Retinal pigment epithelial cell (primary cell): ENCODE measurements at regions not wholly inside any gene's neighbourhood (a gene's known extent, or its start where the extent isn't known, plus 50 kb on each side); places are given as distances from the start of the nearest gene placed in this dataset.

Experiments
- DNase-seq: peaks from one replicate; pipeline ENCODE4 v3.0.0-alpha.2; 2010; ENCODE audit warnings: low read depth
- H3K4me3 ChIP-seq: 2 replicates; pipeline ENCODE4 v1.5.1; 2011; ENCODE audit warnings: mild to moderate bottlenecking, low read length, control low read depth, moderate library complexity
- TF ChIP-seq, protein P1 (sequence below): conservative IDR thresholded peaks from 2 replicates; pipeline ENCODE4 v1.5.1; 2011; ENCODE audit warnings: low read depth, low read length, control low read depth, inconsistent platforms

DNA sequence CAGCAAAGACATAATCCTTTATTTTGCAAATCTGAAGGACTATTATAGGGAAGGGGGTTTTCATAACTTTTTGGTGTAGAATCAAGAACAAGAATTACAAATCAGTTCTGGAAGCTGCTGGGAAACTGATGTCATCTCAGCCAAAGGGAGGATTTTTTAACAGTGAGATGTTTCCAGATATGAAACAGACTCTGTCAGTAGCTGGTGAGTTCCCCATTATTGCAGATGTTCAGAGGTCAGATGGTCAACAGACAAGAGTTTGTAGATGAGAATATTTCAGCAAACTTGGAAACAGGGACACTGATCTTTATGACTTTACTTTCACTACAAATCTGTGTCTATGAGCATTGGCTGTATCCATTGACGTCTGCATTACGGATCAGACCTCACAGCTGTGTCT, 71.9 kb upstream of the LPP start:
- H3K4me3 ChIP-seq: no peak overlapping the region
- no peak for DNase-seq
- TF ChIP-seq, protein P1, sequence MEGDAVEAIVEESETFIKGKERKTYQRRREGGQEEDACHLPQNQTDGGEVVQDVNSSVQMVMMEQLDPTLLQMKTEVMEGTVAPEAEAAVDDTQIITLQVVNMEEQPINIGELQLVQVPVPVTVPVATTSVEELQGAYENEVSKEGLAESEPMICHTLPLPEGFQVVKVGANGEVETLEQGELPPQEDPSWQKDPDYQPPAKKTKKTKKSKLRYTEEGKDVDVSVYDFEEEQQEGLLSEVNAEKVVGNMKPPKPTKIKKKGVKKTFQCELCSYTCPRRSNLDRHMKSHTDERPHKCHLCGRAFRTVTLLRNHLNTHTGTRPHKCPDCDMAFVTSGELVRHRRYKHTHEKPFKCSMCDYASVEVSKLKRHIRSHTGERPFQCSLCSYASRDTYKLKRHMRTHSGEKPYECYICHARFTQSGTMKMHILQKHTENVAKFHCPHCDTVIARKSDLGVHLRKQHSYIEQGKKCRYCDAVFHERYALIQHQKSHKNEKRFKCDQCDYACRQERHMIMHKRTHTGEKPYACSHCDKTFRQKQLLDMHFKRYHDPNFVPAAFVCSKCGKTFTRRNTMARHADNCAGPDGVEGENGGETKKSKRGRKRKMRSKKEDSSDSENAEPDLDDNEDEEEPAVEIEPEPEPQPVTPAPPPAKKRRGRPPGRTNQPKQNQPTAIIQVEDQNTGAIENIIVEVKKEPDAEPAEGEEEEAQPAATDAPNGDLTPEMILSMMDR: no peak

DNA sequence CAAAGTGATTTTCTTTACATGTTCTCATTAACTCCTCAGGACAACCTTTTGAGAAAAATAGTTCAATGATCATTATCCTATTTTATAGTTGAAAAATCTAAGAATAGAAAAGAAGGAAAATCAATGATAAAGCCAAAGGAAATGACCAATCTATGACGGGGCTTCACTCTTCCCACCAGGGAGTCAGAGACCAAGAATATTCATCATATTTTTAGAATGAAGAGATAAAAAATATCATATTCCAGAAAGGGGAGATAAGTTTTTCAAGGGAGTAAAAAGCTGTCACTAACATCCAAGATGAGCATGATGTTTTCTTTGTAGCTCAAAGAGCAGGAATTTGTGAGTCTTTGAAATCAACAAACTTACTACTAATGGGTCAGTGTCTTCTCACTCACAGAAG, 71.5 kb upstream of the LPP start:
- TF ChIP-seq, protein P1: no peak
- H3K4me3 ChIP-seq: no peak overlapping the region
- DNase-seq: no peak

DNA sequence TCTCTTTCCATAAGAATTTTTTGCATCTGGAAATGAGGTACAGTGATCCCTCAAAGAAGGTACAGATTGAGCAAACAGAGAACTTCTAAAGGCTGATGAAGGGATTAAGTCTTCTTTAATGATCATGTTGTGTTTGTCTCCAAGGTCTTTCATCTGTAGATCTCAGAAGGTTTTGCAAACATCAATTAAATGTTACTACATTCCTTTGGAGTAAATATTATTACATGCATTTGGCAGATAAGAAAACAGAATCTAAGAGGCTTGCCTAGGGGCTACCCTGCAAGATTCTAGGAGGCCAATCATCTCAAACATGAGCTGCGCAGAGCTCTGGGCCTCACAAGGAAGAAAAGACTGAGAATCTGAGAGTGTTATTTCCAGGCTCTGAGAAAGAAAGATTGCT, 70.9 kb upstream of the LPP start:
- no peak for DNase-seq
- TF ChIP-seq, protein P1: no peak
- H3K4me3 ChIP-seq: no peak overlapping the region

DNA sequence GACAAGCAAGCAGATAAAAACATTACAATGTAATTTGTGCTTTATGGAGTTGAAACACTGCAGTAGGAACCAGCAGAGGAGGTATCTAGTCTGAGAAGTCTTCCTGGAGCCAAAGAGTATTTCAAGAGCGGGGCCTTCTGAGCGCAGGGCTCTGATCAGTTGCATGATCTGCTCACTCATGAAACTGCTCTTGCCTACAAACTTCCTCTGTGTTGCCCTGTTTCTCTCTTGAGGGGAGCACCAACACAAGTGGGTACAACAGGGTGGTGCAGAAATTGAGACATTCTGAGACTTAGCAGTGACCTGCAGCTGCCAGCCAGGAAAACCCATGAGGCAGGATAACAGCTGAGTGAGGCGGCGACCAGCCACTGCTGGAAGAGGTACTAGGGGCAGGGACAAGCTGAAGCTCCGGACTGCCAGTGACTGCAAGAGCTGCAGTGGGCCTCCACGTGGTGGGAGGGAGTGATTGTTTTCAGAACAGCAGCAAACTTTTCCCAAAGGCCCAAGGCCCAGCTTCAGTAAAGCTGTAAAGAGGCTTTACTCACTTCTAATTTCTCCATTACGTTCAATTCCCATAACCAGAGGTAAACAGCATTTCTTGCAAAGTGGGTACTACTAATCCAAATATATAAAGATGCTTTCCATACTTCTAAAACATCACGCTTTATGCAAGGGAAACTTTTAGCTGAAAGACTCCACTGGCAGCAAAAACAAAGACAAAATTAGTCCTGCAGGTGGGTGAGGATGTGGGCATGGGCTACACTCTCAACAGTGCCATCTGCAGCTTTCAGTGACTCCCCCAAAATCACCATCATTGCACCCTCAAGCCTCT, 69.0 kb upstream of the LPP start:
- TF ChIP-seq, protein P1: no peak
- H3K4me3 ChIP-seq: no peak overlapping the region
- no peak for DNase-seq

DNA sequence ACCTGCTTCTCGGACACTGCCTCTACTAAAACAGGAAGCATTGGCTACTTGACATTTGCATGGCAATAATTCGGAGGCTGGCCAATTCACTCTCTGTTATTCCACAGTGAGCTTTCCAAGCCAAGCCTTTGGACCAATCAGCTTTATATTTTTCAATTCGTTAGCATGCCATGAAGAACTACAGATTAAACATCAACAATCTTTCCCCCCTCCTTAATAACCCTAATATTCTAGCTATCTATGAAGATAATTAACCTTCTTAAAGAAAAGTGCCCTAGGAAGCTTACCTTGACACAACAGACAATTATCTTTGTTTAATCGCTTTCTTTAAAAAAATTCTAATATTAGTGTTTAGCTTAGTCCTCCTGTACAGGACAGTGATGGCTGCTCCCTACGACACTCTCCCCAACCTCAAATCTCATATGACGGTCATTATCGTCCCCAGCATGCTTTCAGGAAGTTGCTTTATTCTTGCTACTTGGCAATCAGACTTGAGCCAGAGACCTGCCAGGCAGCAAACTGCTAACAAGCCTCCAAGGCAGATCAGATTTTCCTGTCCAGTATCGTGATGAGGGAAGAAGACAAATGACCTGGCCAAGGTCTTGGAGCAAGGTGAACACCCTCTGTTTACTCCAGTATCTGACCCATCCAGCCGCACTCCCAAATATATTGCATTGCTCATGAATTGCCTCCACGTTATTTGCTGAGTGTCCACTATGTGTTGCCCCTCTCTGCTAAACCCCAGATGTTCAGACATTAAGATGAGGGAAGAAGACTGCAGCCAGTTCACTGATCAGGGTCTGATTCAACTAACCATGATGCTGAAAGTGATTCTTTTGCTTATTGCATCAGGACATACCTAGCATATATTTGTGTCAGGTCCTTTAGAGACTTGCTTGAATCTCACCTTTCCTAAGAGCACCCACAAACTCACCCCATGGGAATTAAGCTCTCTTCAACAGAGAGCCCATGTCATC, 68.1 kb upstream of the LPP start:
- no peak overlapping the region for H3K4me3 ChIP-seq
- no peak for DNase-seq
- TF ChIP-seq, protein P1: no peak

DNA sequence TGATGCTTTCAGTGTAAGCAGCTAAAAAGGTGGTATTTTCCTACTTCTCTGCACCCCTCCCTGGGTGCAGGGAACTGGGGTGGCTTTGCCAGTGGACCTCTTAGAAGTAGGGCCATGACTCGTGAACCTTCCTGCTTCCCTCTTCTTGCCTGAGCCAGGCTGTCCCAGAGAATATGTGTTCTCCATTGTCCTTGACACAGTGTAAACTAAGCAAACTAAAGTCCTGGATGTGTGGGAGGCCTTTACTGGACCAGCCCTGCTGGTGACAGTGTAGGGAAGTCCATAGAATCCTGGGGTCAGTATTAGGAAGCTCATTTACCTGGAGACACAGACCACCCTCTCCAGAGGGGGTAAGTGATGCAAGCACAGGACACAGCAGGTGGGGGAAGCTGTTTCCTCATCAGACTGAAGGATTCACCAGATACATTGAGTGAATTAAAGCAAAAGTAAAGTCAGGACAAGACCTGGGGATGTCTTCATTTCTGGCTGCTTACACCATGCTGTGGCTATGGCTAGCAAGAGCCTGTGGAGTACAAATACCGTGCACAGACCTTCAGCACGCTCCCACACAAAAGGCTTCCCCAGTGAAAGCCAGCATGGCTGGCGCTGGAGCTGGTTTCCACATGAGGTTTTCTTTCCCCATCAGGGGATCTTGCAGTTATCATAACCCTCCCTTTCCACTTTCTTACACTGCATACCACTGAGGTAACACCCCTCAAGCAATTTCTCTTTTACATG, 64.8 kb upstream of the LPP start:
- TF ChIP-seq, protein P1: no peak
- DNase-seq: no peak
- no peak overlapping the region for H3K4me3 ChIP-seq
